Activated CD8-positive, alpha-beta memory T cell treated with anti-CD3 and anti-CD28 coated beads for 48 hours (primary cell): ENCODE measurements at regions not wholly inside any gene's neighbourhood (a gene's known extent, or its start where the extent isn't known, plus 50 kb on each side); places are given as distances from the start of the nearest gene placed in this dataset.

Experiments
- DNase-seq, 3 experiments: peaks; one replicate each; pipeline ENCODE4 v3.0.0-alpha.2; 2020; ENCODE audit warnings: low read depth in 2 of 3, low spot score in 2 of 3

GRCh38 chr14:53807542-53807941, 149.1 kb downstream of the BMP4 start:
- no peak for DNase-seq

- no peak for DNase-seq
Observed at GRCh38 chr14:53807108-53807507, 149.5 kb downstream of the BMP4 start.

DNA sequence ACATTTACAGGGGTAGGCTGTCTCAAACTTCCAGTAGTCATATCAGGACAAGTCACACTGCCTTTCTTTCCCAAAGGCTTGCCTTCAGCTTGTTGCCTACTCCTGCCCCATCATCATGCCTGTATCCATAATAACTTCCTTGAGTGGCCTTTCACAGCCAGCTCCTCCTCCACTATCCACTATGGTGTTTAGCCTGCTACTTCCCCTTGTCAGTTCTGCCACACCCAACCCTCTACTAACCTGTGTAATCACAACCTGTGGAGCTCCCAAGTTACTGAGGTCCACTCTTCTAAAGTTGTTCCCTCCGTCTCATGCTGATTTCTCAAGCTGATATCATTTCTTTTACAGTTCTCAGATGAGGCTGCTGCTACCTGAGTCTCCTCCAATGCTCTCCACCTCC, 159.9 kb downstream of the BMP4 start:
- no peak for DNase-seq

GRCh38 chr14:53793790-53794505, 162.7 kb downstream of the BMP4 start:
- no peak for DNase-seq

DNA sequence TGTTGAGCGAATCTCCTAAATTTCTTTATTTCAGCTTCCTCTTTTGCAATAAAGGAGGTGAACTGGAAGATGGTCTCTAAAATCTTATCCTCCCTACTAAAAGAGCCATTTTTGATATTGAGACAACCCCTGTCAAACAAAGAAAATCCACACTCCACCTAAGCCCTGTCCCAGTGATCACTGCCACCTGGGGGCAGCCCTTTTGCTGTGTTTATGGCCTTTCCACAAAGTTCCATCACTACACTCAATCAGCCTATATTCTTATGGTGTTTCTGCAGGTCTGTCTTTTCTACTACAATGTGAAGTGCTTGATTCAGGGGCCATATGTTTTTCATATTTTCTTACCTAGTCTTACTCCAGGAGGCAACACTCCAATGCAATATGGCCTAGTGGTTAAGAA, 163.7 kb downstream of the BMP4 start:
- DNase-seq = no peak

- no peak for DNase-seq
Observed at GRCh38 chr14:53790731-53791500, 165.7 kb downstream of the BMP4 start.

DNA sequence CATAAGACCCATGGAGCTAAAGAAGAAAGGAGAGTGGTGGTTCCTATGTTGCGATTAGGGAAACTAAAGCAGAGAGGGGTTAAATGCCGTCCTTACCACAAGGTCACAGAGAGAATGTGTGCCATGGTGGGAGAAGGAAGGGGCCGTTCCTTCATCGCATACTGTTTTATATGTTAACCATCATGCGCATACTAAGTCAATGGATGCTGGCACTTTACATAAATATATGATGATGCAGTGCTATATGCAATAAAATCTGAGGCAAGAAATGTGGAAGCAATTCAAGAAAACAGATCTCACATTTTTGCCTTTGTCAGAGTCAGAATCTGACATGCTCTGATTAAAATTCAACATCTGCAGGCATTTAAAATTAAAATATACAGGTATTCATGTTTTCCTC, 168.1 kb downstream of the BMP4 start:
- no peak for DNase-seq

GRCh38 chr14:53786045-53786444, 170.6 kb downstream of the BMP4 start:
- no peak for DNase-seq

GRCh38 chr14:53784688-53785087, 171.9 kb downstream of the BMP4 start:
- no peak for DNase-seq

DNA sequence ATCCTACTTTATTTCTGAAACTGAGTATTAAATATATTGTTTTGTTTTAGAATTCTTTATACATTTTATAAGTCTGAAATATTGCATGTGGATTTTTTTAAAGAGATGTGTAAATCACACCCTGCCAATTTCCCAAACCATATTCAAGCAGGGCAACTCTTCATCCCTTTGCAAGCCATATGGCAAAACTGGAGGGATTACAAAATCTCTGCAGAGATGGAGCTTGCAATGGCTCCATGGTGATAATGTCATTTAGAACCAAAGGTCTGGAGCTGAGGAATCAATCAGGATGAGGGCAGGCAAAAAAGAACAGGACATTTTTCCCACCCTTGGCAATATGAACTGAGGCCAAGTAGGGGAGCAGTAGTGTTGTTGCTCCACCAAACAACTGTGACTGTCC, 173.4 kb downstream of the BMP4 start:
- no peak for DNase-seq

DNA sequence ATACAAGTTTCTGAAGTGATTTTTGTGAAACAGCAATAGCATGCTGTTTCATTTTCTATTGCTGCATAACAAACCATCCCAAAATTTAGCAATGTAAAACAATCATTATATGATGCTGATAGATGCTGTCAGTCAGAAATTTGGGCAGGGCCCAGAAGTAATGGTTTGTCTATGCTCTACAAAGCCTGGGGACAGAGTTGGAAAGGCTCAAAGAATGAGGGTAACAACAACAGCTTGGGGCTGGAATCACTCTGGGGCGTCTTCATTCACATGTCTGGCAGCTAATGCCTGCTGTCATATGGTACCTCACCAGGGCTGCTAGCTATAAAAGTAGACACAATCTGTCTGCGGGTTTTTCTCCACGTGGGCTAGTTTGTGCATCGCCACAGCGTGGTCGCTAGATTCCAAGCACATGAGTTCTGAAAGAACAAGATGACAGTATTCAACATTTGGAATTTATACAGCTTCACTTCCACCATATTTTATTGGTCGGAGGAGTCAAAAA, 176.5 kb downstream of the BMP4 start:
- DNase-seq = no peak

- no peak for DNase-seq
Observed at GRCh38 chr14:53779301-53779700, 177.3 kb downstream of the BMP4 start.

GRCh38 chr14:53778263-53778662, 178.4 kb downstream of the BMP4 start:
- DNase-seq = no peak

GRCh38 chr14:53772936-53773335, 183.7 kb downstream of the BMP4 start:
- DNase-seq = no peak

GRCh38 chr14:53767566-53767965, 189.1 kb downstream of the BMP4 start:
- no peak for DNase-seq

DNA sequence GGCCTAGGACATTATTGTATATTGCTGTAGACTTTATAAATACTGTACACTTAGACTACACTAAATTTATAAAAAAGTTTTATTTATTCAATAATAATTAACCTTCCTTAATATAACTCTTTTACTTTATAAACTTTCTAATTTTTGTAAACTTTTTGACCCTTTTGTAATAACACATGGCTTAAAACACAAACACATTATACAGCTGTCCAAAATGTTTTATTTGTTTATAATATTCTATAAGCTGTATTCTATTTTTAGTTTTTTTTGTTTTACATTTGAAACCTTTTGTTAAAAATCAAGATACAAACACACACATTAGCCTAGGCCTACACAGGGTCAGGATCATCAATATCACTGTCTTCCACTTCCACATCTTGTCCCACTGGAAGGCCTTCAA, 190.0 kb downstream of the BMP4 start:
- no peak for DNase-seq

- no peak for DNase-seq
Observed at GRCh38 chr14:53766106-53766505, 190.5 kb downstream of the BMP4 start.

GRCh38 chr14:53764846-53765245, 191.8 kb downstream of the BMP4 start:
- DNase-seq = no peak

DNA sequence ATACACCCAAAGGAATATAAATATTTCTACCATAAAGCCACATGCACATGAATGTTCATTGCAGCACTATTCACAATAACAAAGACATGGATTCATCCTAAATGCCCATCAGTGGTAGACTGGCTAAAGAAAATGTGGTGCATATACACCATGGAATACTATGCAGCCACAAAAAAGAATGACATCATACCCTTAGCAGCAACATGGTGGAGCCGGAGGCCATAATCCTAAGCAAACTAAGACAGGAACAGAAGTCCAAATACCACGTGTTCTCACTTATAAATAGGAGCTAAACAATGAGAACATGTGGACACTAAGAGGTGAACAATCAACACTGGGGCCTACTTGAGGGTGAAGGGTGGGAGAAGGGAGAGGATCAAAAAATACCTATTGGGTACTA, 198.5 kb downstream of the BMP4 start:
- DNase-seq = no peak

DNA sequence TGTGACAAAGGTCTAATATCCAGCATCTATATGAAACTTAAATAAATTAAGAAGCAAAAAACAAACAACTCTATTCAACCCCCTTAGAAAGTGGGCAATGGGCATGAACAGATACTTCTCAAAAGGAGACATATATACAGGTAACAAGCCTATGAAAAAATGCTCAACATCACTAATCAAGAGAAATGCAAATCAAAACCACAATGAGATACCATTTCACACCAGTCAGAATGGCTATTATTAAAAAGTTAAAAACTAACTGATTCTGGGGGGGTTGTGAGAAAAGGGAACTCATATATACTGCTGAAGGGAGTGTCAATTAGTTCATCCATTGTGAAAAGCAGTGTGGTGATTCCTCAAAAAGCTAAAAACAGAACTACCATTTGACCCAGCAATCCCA, 198.9 kb downstream of the BMP4 start:
- DNase-seq = no peak

DNA sequence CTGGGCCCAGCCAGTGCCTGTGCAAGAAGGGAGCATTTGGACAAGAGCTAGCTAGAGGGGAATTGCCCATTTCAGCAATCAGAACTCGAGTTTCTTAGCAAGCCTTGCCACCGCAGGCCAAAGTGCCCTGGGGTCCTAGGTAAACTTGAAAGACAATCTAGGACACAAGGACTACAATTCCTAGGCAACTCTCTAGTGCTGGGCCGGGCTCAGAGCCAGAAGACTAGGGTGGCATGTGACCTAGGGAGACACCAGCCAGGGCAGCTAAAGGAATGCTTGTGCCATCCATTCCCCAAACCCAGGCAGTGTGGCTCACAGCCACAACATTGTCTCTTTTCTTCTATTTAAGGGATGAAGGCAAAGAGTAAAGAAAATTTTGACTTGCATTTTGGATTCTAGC, 205.0 kb downstream of the BMP4 start:
- DNase-seq = no peak

DNA sequence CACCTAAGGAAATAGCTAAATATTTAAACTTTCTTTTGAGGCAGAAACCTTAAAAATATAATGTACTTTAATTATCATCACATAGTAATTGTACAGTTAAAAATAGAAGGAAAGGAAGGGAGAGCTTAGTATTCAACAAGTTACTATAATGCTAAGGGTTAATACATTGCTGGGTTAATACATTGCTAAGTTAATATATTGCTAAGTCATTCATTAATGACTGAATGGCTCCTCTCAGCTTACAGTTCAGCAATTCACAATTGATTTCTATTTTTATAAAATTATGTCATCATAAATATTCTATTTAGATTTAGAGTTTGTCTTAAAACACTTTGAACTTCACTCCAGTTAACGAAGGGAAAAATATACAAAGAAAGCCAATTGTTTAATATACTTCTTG, 207.9 kb downstream of the BMP4 start:
- DNase-seq = no peak

GRCh38 chr14:53744857-53745256, 211.8 kb downstream of the BMP4 start:
- no peak for DNase-seq
